ENCODE measurements at regions not wholly inside any gene's neighbourhood (a gene's known extent, or its start where the extent isn't known, plus 50 kb on each side); places are given as distances from the start of the nearest gene placed in this dataset.
"Not testable (repeated sequence)": the region's sequence is repeated elsewhere in the genome, so short reads cannot be mapped to it uniquely, and the experiment has no call there.

GRCh38 chr13:74761801-74762757 lies 627.9 kb upstream of the KLF12 start:
- no peak for TF ChIP-seq GATA1 (IDR thresholded peaks at IDR 0.05; ENCODE audit: low read depth, low read length)
- no peak for TF ChIP-seq POLR2A (IDR thresholded peaks at IDR 0.05; ENCODE audit: low read length)
- DNase-seq: no peak

DNA sequence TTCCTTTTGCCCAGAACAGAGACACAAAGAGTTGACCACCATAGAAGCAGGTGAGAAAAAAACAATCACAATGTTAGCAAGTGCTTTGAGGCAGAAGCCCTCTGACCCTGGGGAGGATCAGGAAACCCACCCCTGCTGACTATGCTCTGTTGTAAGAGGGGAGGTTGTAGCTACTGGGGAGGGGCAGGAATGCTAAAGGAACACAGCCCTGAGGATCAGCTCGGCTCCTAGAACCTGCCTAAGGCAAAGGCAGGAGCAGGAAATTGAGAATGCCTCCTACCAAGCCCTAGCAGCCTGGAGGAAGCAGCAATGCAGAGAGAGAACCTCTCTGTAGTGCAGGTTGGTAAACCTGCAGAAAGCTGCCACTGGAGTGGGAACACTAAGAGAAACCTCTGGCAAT lies 624.0 kb upstream of the KLF12 start:
- no peak for DNase-seq

GRCh38 chr13:74755065-74755464 lies 620.9 kb upstream of the KLF12 start:
- TF ChIP-seq POLR2A (IDR thresholded peaks at IDR 0.05; ENCODE audit: low read length): no peak
- no peak for TF ChIP-seq GATA1 (IDR thresholded peaks at IDR 0.05; ENCODE audit: low read depth, low read length)
- DNase-seq: no peak

More for the DNA sequence above, 624.0 kb upstream of the KLF12 start:
- TF ChIP-seq GATA1 (IDR thresholded peaks at IDR 0.05; ENCODE audit: low read depth, low read length): no peak
- no peak for TF ChIP-seq POLR2A (IDR thresholded peaks at IDR 0.05; ENCODE audit: low read length)

DNA sequence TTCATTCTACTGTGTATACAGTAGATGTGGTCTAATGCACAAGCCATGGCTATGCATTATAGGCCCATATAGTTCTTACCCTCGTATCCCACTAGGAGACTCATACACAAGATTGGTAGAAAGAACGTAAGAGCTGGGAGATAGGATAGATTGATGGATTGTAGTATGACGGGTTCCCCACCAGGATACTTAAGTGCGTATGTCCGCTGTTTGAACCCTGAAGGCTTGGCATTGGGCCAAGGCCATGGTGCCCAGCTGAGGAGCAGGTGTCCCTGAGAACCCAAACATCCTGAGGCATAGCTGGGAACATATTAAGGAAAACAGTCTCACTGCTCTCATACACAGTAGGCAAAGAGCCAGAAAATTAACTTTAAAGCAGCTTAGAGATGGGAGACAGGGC lies 617.5 kb upstream of the KLF12 start:
- TF ChIP-seq POLR2A (IDR thresholded peaks at IDR 0.05; ENCODE audit: low read length) (no peak), GATA1 (IDR thresholded peaks at IDR 0.05; ENCODE audit: low read depth, low read length) (no peak)
- no peak for DNase-seq

DNA sequence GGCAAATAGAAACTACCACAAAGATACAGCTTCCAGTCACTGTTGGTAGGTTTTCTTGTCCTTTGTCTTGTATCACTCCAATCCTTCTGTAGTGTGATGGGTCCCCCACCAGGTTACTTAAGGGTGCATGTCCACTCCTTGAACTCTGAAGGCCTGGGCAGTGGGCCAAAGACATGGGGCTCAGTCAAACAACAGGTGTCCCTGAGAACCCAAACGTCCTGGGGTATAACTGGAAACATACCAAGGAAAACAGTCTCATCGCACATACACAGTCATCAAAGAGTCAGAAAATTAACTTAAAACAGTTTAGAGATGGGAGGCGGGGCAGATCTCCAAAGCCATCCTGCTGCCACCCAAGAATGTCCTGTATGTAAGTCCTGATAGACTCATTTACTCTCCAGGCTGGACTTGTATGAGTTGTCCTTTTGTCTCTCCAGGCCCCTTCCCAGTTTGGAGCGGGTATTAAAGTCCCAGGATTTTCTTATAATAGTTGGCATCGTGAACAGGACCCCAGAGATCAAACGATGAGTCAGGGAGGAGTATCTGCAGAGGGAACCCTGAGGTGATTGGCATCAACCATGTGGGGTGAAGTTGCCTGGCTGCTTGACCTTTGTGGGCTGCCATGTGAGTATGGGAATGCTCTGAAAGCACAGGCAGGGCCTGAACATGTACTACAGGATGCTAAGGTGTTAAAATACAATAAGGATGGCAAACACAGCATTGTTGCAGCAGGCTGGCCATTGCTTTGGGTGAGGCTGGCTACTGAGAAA lies 613.2 kb upstream of the KLF12 start:
- no peak for DNase-seq
- TF ChIP-seq GATA1 (IDR thresholded peaks at IDR 0.05; ENCODE audit: low read depth, low read length) (no peak), POLR2A (IDR thresholded peaks at IDR 0.05; ENCODE audit: low read length) (no peak)

DNA sequence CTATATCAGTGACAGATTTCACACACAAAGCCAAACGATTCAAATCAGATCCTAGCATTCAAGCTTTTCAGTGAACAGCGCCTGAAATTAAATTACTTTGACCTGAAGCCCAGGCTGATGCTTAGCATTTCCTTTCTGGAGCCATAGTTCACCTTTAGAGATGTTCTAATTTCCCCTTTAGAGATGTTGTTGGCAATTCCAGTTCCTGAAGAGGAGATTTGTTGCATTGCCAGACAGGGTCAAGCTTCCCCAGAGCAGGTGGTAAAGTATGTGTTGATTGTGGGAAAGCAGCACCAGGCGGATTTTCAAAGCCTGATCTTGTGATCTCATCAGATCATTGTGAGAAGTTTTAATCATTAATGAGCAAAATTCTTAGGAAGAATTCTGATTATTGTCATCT lies 609.8 kb upstream of the KLF12 start:
- no peak for TF ChIP-seq GATA1 (IDR thresholded peaks at IDR 0.05; ENCODE audit: low read depth, low read length)
- no peak for TF ChIP-seq POLR2A (IDR thresholded peaks at IDR 0.05; ENCODE audit: low read length)
- DNase-seq: no peak

DNA sequence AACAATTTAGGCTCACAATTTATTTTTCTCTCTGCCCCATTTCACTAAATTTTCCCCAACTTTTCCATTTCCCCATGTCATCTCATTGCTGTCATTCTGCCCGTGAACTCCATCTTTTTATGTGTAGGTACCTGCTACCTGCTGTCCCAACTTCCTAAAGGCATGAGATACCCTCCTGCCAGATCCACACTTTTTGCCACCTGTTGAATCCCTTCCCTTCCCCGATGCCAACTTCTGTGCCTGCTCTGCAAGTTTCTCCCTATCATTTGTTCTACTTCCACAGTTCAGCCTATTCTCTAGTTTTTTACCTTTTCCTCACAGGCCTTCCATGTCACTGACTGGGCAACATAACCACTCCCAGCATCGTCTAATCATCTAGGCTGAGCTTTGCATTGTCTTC lies 607.5 kb upstream of the KLF12 start:
- TF ChIP-seq GATA1 (IDR thresholded peaks at IDR 0.05; ENCODE audit: low read depth, low read length): no peak
- no peak for TF ChIP-seq POLR2A (IDR thresholded peaks at IDR 0.05; ENCODE audit: low read length)
- no peak for DNase-seq

DNA sequence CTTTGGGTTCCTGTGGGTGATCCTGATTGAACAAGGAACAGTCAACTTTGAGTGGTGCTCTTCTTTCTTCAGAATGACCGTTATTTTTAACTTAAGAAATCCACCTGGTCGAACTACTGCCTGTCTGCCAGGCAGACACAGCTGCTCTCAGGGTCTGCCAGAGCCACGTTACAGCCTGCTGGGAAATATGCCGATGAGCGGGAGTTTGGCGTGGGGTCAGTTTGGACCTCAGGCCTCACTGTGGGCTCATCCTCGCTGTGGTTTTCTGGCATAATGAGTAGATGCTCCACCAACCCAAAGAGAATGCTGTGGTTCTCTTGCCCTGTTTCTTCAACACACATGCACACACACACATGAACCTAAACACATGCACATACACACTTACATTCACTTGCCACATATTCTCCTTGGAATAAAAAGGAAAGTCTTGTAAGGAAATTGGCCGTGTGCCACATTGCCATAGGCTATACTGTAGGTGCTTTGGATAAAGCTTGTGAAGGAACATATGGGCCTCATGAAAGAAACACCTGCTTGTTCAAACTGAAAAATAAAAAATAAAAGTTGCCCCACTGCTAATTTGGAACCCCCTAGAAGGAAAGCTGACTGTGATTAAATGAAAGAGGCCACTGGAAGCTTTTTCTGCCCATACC lies 598.7 kb upstream of the KLF12 start:
- TF ChIP-seq GATA1 (IDR thresholded peaks at IDR 0.05; ENCODE audit: low read depth, low read length): no peak
- no peak for TF ChIP-seq POLR2A (IDR thresholded peaks at IDR 0.05; ENCODE audit: low read length)
- no peak for DNase-seq

DNA sequence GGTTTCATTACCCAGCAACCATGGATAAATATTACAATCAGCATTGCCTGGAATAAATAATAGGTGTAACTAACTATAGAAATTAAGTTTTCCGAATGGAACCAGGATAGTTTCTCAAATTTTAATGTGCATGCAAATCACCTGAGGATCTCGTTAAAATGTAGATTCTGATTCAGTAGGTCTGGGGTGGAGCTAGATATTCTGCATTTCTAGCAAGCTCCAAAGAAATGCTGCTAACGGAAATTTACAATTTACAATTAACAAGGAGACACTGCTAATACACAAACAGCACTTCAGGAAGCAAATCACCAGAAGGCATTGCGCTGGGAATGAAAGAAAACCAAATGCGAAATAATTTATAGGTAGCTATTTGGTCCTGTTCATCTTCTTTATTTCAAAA lies 597.5 kb upstream of the KLF12 start:
- DNase-seq: no peak
- TF ChIP-seq GATA1 (IDR thresholded peaks at IDR 0.05; ENCODE audit: low read depth, low read length) (no peak), POLR2A (IDR thresholded peaks at IDR 0.05; ENCODE audit: low read length) (no peak)

DNA sequence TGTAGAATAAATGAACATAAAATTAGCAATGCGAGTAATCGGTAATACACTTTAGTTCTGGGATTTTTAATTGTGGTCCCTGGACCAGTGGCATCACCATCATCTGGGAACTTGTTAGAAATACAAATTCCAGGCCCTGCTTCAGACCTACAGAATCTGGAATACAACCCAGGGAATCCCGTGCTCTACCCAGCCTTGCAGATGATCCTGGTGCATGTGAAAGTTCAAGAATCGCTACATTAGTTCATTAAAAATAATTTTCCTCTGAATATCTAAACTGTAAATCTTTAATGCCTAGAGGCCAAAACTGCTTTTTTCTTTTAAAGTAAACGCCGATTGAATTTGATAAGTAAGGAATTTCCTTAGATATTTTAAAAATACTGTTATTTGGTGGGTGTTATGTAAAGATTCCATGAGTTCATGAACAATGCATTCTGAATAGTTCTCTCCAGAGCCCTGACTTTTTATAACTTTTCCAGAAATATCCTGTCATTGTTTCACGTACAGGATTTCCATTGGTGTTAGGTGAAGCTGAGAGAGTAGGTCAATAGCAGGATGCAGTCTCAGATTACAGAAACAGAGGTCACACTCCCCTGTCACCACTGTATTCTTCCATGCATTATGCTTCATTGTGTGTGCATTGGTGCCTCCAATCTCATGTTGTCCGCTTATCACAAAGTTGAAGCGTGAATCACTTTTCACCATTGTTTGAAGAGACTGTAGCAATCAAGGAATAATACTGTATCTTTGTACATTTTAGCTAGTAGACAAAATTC lies 596.5 kb upstream of the KLF12 start:
- no peak for TF ChIP-seq GATA1 (IDR thresholded peaks at IDR 0.05; ENCODE audit: low read depth, low read length)
- no peak for TF ChIP-seq POLR2A (IDR thresholded peaks at IDR 0.05; ENCODE audit: low read length)
- no peak for DNase-seq

DNA sequence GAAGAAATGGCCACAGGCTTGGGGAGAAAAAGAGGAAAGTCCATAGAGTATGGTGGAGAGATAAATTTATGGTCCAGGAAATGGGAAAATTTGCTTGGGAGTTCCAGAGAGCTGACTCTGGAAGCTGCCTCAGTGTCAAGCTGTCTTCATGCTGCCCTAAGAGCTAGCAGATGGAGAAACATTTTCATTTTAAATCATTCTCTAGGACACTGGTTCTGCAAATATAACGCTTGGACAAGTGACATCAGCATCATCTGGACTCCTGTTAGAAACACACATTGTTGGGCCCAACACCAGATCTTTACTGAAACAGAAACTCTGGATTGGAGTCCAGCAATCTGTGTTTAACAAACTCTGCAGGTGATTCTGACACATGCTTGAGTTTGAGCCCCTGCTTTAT lies 592.0 kb upstream of the KLF12 start:
- DNase-seq: no peak
- TF ChIP-seq GATA1 (IDR thresholded peaks at IDR 0.05; ENCODE audit: low read depth, low read length) (no peak), POLR2A (IDR thresholded peaks at IDR 0.05; ENCODE audit: low read length) (no peak)

- DNase-seq: not testable (repeated sequence)
Observed at GRCh38 chr13:74718232-74718842, 584.1 kb upstream of the KLF12 start.

GRCh38 chr13:74715718-74716117 lies 581.5 kb upstream of the KLF12 start:
- TF ChIP-seq POLR2A (IDR thresholded peaks at IDR 0.05; ENCODE audit: low read length): no peak
- no peak for TF ChIP-seq GATA1 (IDR thresholded peaks at IDR 0.05; ENCODE audit: low read depth, low read length)
- no peak for DNase-seq

All from erythroblast (primary cell).